ENCODE measurements at regions not wholly inside any gene's neighbourhood (a gene's known extent, or its start where the extent isn't known, plus 50 kb on each side); places are given as distances from the start of the nearest gene placed in this dataset.

- Histone ChIP-seq H3K36me3 (ENCODE audit: control insufficient read depth, insufficient read depth, low read length) (no peaks in the 10 kb centered on the region), H3K4me3 (replicated peaks; ENCODE audit: low read depth, low read length) (no peak overlapping the region), H3K27me3 (replicated peaks; ENCODE audit: control insufficient read depth, insufficient read depth, low read length) (no peaks in the 10 kb centered on the region)
- no peak for TF ChIP-seq CTCF (IDR thresholded peaks at IDR 0.05; ENCODE audit: insufficient read depth, low read length, poor library complexity, severe bottlenecking)
- no peak for DNase-seq (ENCODE audit: extremely low read depth, insufficient read length)
These were observed 289.1 kb upstream of the RTL1 start for GRCh38 chr14:101192661-101193000.

- Histone ChIP-seq H3K4me3 (replicated peaks; ENCODE audit: low read depth, low read length) (no peak overlapping the region), H3K36me3 (ENCODE audit: control insufficient read depth, insufficient read depth, low read length) (no peaks in the 10 kb centered on the region), H3K27me3 (replicated peaks; ENCODE audit: control insufficient read depth, insufficient read depth, low read length) (no peaks in the 10 kb centered on the region)
- DNase-seq (ENCODE audit: extremely low read depth, insufficient read length) = no peak
- no peak for TF ChIP-seq CTCF (IDR thresholded peaks at IDR 0.05; ENCODE audit: insufficient read depth, low read length, poor library complexity, severe bottlenecking)
These were observed 289.8 kb upstream of the RTL1 start for GRCh38 chr14:101193106-101193844.

GRCh38 chr14:101193845-101194372, 290.4 kb upstream of the RTL1 start:
- no peak for TF ChIP-seq CTCF (IDR thresholded peaks at IDR 0.05; ENCODE audit: insufficient read depth, low read length, poor library complexity, severe bottlenecking)
- DNase-seq (ENCODE audit: extremely low read depth, insufficient read length) = no peak
- Histone ChIP-seq H3K4me3 (replicated peaks; ENCODE audit: low read depth, low read length) (no peak overlapping the region), H3K27me3 (replicated peaks; ENCODE audit: control insufficient read depth, insufficient read depth, low read length) (no peaks in the 10 kb centered on the region), H3K36me3 (ENCODE audit: control insufficient read depth, insufficient read depth, low read length) (no peaks in the 10 kb centered on the region)

- Histone ChIP-seq H3K4me3 (replicated peaks; ENCODE audit: low read depth, low read length) (no peak overlapping the region), H3K36me3 (ENCODE audit: control insufficient read depth, insufficient read depth, low read length) (no peaks in the 10 kb centered on the region), H3K27me3 (replicated peaks; ENCODE audit: control insufficient read depth, insufficient read depth, low read length) (no peaks in the 10 kb centered on the region)
- no peak for DNase-seq (ENCODE audit: extremely low read depth, insufficient read length)
- no peak for TF ChIP-seq CTCF (IDR thresholded peaks at IDR 0.05; ENCODE audit: insufficient read depth, low read length, poor library complexity, severe bottlenecking)
These were observed 291.1 kb upstream of the RTL1 start for GRCh38 chr14:101194373-101195308.

- Histone ChIP-seq H3K27me3 (replicated peaks; ENCODE audit: control insufficient read depth, insufficient read depth, low read length) (no peaks in the 10 kb centered on the region), H3K4me3 (replicated peaks; ENCODE audit: low read depth, low read length) (no peak overlapping the region), H3K36me3 (ENCODE audit: control insufficient read depth, insufficient read depth, low read length) (no peaks in the 10 kb centered on the region)
- TF ChIP-seq CTCF (IDR thresholded peaks at IDR 0.05; ENCODE audit: insufficient read depth, low read length, poor library complexity, severe bottlenecking) = no peak
- DNase-seq (ENCODE audit: extremely low read depth, insufficient read length) = no peak
These were observed 291.9 kb upstream of the RTL1 start for GRCh38 chr14:101195309-101195901.
